MCF 10A (cell line): ENCODE measurements at regions not wholly inside any gene's neighbourhood (a gene's known extent, or its start where the extent isn't known, plus 50 kb on each side); places are given as distances from the start of the nearest gene placed in this dataset.

ENCODE experiments used
- BruUV-seq: library from RNA; stranded (reverse); fragments of 400-500 nt; replicated peaks from 2 replicates; lab custom pipeline; 2021; lab: Mats Ljungman, UMichigan
- CTCF ChIA-PET: fragments of 300-600 bp; sonication (Branson Sonifier 250); formaldehyde crosslinking; extraction: SDS; loops from one replicate; lab custom pipeline; 2021; ENCODE audit warnings: antibody characterized with exemption, inconsistent platforms; lab: Yijun Ruan, JAX
- POLR2A ChIA-PET: fragments of 300-600, 350-650 bp; sonication (Branson Sonifier 250); formaldehyde crosslinking; extraction: SDS; loops from one replicate; lab custom pipeline; 2020; ENCODE audit warnings: antibody characterized with exemption, inconsistent platforms; lab: Yijun Ruan, JAX
- DNase-seq: peaks from one replicate; pipeline ENCODE4 v3.0.0-alpha.2; 2018; ENCODE audit not compliant: unreplicated experiment
- H3K27ac Mint-ChIP-seq: one replicate; pipeline ENCODE4 v1.8.0; 2022; ENCODE audit warnings: mild to moderate bottlenecking, low read depth, mixed read lengths; ENCODE audit not compliant: unreplicated experiment
- H3K27me3 Mint-ChIP-seq: one replicate; pipeline ENCODE4 v1.8.0; 2022; ENCODE audit warnings: mixed read lengths; ENCODE audit not compliant: insufficient read depth, unreplicated experiment
- H3K36me3 Mint-ChIP-seq: one replicate; pipeline ENCODE4 v1.8.0; 2022; ENCODE audit warnings: mild to moderate bottlenecking, moderate library complexity, mixed read lengths; ENCODE audit not compliant: insufficient read depth, unreplicated experiment
- H3K4me1 Mint-ChIP-seq: one replicate; pipeline ENCODE4 v1.8.0; 2022; ENCODE audit warnings: mixed read lengths; ENCODE audit not compliant: insufficient read depth, unreplicated experiment
- H3K4me3 Mint-ChIP-seq: one replicate; pipeline ENCODE4 v1.8.0; 2022; ENCODE audit warnings: mild to moderate bottlenecking, moderate library complexity, mixed read lengths; ENCODE audit not compliant: unreplicated experiment
- H3K9me3 Mint-ChIP-seq: one replicate; pipeline ENCODE4 v1.8.0; 2022; ENCODE audit warnings: mixed read lengths; ENCODE audit not compliant: unreplicated experiment
- intact Hi-C: fragments of 100-400 bp; cut with micrococcal nuclease; formaldehyde crosslinking; loops from 2 replicates; pipeline ENCODE4 v1.14.1; 2022
- TF ChIP-seq, protein P1 (sequence below): fragments of 200-600 bp; IDR thresholded peaks from one replicate; pipeline ENCODE4 v1.8.0; 2022; ENCODE audit warnings: antibody characterized with exemption, mild to moderate bottlenecking; ENCODE audit not compliant: unreplicated experiment

DNA sequence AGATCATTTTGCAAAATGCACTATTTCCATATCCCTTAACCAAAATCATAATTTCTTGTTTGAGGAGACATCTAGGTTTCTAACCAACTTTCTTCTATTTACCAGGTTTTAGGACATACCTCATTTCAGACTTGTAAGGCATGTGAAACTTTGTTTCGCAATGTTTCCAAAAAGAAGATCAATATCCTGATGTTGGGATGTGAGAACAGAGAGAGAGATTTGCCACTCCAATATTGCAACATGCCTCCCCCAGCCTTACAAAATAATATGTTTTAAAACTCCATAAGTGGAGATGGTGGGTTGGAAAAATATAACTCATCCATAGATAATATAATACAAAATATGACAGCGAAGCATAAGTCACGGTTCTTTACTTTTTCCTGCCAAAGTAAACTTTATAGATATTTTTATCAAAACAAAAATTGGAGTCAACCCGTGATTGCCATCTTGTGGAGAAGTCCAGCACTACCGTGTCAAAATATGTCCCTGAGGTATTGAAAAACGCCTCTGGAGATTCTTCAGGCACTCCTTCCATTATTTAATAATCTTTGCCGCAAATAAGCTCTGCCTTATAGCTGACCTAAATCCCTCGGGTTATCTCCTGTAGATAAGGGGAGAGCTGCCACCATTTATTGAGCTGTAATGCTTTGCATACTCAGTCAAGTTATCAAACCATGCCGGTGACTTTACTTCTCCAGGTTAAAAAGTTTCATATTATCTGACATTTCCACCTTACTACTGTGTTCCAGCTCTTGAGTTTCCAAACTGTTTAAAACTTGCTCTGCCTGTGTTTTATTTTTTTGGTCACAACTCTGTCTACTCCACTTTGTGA is 534.2 kb downstream of the HACE1 start:
- H3K27ac Mint-ChIP-seq: peak overlapping the region; percentile 77
- peak; percentile 72 for DNase-seq
- H3K4me3 Mint-ChIP-seq: peak overlapping the region; percentile 49
- no peaks in the 10 kb centered on the region for H3K9me3 Mint-ChIP-seq
- TF ChIP-seq, protein P1, sequence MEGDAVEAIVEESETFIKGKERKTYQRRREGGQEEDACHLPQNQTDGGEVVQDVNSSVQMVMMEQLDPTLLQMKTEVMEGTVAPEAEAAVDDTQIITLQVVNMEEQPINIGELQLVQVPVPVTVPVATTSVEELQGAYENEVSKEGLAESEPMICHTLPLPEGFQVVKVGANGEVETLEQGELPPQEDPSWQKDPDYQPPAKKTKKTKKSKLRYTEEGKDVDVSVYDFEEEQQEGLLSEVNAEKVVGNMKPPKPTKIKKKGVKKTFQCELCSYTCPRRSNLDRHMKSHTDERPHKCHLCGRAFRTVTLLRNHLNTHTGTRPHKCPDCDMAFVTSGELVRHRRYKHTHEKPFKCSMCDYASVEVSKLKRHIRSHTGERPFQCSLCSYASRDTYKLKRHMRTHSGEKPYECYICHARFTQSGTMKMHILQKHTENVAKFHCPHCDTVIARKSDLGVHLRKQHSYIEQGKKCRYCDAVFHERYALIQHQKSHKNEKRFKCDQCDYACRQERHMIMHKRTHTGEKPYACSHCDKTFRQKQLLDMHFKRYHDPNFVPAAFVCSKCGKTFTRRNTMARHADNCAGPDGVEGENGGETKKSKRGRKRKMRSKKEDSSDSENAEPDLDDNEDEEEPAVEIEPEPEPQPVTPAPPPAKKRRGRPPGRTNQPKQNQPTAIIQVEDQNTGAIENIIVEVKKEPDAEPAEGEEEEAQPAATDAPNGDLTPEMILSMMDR: peak; percentile 53
- intact Hi-C loops: loop anchor here (2.0 to 10.0 kb wide), 9 partner anchors 157 to 1471 kb away; no protein-coding TSS in a partner anchor
- no TSS peak for BruUV-seq
- no peaks in the 10 kb centered on the region for H3K36me3 Mint-ChIP-seq
- H3K27me3 Mint-ChIP-seq: no peaks in the 10 kb centered on the region
- H3K4me1 Mint-ChIP-seq: peaks cover 33% of the 10 kb centered on the region
- ChIA-PET POLR2A (no interaction called here), CTCF (interaction anchor here (0.6 to 1.7 kb wide), 40 partner anchors 8 to 1598 kb away, joined by 3 to 18 read pairs (median 3); no protein-coding TSS in a partner anchor)

DNA sequence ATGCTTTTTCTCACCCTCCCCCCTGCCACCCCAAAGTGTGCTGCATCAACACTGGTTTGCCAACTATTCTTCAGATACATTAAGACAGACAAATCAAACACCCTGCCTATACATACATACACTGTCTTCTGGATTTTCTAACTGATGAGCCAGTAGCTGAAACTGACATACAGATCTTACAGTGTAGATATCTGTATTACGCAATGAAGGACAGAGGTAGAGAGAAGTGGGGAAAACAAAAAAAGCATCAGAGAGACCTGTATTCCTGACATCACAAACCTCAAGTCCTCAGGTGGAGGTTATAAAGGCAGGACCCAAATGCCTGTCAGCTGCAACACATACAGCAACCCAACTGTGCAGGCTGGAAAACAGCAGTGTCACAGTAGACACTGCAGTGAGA is 535.4 kb downstream of the HACE1 start:
- TF ChIP-seq, protein P1: no peak
- DNase-seq: no peak
- H3K36me3 Mint-ChIP-seq: no peaks in the 10 kb centered on the region
- no TSS peak for BruUV-seq
- POLR2A ChIA-PET: no interaction called here
- peak overlapping the region; percentile 16 for H3K4me3 Mint-ChIP-seq
- CTCF ChIA-PET: interaction anchor here (0.6 to 2.6 kb wide), 12 partner anchors 8 to 1474 kb away, joined by 3 to 8 read pairs (median 3); no protein-coding TSS in a partner anchor
- H3K9me3 Mint-ChIP-seq: no peaks in the 10 kb centered on the region
- intact Hi-C loops: loop anchor here (2.0 to 10.0 kb wide), 5 partner anchors 320 to 1470 kb away; no protein-coding TSS in a partner anchor
- peaks cover 33% of the 10 kb centered on the region for H3K4me1 Mint-ChIP-seq
- H3K27me3 Mint-ChIP-seq: no peaks in the 10 kb centered on the region
- H3K27ac Mint-ChIP-seq: peak overlapping the region; percentile 77

DNA sequence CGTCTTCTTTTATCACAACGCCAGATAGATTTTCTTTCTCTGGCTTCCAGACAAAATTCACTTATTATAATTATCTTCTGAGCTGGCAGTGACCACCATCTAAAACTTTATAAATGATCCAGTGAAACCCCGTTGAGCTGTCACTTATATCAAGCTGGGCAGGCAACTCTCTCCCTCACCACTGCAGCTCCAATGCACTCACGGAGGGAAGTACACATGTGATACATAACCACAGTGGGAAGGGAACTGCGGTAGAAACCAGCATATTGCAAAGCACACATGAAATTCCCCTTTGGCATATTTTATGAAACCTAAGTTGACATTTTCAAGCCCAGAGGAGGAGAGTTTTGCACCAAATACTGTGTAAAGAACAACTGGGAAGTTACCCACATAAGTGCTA is 536.9 kb downstream of the HACE1 start:
- no TSS peak for BruUV-seq
- H3K27me3 Mint-ChIP-seq: no peaks in the 10 kb centered on the region
- ChIA-PET CTCF (interaction anchor here (1.0 to 2.6 kb wide), 2 partner anchors 319 to 525 kb away, joined by 3 to 8 read pairs; no protein-coding TSS in a partner anchor), POLR2A (no interaction called here)
- peaks cover 33% of the 10 kb centered on the region for H3K4me1 Mint-ChIP-seq
- H3K9me3 Mint-ChIP-seq: no peaks in the 10 kb centered on the region
- no peak overlapping the region for H3K4me3 Mint-ChIP-seq
- intact Hi-C loops: loop anchor here (10.0 kb wide), 3 partner anchors 478 to 1468 kb away; no protein-coding TSS in a partner anchor
- H3K36me3 Mint-ChIP-seq: no peaks in the 10 kb centered on the region
- TF ChIP-seq, protein P1: no peak
- no peak for DNase-seq
- no peak overlapping the region for H3K27ac Mint-ChIP-seq

DNA sequence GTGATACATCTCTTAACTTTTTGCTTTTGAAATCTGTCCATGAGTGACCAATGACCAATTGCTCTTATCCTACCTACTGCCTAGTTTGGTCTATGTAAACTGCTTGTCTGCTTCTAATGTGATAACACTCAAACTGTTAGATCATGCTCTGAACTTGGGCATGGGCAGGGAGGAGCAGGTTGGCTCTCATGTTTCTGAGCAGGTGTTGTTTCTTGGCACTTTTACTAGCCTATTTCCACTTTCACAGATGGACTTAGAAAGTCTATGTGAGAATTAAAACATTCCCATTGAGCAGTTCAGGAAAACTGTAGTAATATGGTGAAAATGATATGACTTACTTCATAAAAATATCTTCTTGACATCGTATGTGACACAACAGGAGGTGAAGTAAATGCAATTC is 538.4 kb downstream of the HACE1 start:
- no peaks in the 10 kb centered on the region for H3K9me3 Mint-ChIP-seq
- TF ChIP-seq, protein P1: no peak
- peaks cover 19% of the 10 kb centered on the region for H3K4me1 Mint-ChIP-seq
- CTCF ChIA-PET: interaction anchor here (0.8 kb wide), 1 partner anchor 450 kb away, joined by 3 read pairs; no protein-coding TSS in a partner anchor
- POLR2A ChIA-PET: interaction anchor here (0.6 kb wide), 1 partner anchor 448 kb away, joined by 3 read pairs; no protein-coding TSS in a partner anchor
- intact Hi-C loops: loop anchor here (10.0 kb wide), 3 partner anchors 476 to 1466 kb away; no protein-coding TSS in a partner anchor
- no peak overlapping the region for H3K4me3 Mint-ChIP-seq
- no peaks in the 10 kb centered on the region for H3K27me3 Mint-ChIP-seq
- no peak for DNase-seq
- no TSS peak for BruUV-seq
- no peak overlapping the region for H3K27ac Mint-ChIP-seq
- no peaks in the 10 kb centered on the region for H3K36me3 Mint-ChIP-seq
